Ramos (cell line): ENCODE measurements at regions not wholly inside any gene's neighbourhood (a gene's known extent, or its start where the extent isn't known, plus 50 kb on each side); places are given as distances from the start of the nearest gene placed in this dataset.
"Not testable (repeated sequence)": the region's sequence is repeated elsewhere in the genome, so short reads cannot be mapped to it uniquely, and the experiment has no call there.

Experiments used
- in situ Hi-C: fragments of 300-500 bp; cut with MboI; formaldehyde crosslinking; loops from one replicate; pipeline ENCODE4 v1.14.3; 2022; ENCODE audit warnings: low sequenced_read_pairs; ENCODE audit not compliant: unreplicated experiment

- in situ Hi-C loops: no loop called here
Observed at GRCh38 chr12:91897025-91897515, 248.6 kb downstream of the BTG1 start.

DNA sequence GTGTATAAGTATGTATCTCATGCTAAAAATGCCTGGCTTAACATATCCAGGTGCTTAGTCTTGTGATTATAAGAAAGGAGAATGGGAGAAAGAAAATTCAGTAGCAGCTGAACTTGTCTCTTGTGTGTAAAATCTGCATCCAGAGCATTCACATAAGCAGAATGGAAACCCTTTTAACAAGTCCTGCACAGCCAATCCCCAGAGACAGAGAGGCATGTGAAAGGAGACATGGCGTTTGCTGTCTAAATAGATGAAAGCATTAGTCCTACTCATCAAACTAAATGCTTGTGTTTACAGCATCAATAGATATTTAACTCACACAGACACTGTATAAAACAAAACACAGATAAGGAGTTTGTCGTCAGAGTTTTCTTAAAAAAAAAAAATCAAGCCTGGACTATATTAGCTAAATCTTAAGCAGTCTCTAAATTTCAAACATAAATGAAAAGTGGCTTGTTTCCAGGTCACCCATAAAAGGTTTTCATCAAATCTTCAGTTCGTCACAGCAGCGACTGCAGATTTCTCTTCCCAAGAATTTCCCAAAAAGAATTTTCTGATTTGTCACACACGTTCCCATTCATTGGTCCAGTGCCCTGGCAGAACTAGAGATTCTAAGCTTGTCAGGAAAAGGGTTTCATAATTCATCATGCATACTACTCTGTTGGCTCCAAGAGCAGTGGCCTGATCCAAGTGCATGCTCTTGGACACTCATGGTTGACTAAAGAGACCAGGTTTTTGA is 249.2 kb downstream of the BTG1 start:
- in situ Hi-C loops: no loop called here

DNA sequence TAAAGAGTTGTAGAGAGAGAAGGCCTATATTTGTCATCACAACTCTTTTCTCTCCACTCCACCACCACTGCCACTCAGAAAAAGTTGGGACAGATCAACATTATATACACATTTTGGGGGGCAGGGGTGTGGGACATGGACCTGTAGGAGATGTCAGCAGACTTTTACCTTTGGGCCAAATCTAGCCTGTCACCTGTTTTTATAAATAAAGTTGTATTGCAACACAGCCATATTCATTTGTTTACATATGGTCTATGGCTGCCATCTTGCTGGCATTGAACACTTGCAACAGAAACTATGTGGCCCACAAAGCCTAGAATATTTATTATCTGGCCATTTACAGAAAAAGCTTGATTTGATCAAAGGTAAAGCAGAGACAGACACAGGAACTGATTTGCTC is 250.7 kb downstream of the BTG1 start:
- in situ Hi-C loops: no loop called here

DNA sequence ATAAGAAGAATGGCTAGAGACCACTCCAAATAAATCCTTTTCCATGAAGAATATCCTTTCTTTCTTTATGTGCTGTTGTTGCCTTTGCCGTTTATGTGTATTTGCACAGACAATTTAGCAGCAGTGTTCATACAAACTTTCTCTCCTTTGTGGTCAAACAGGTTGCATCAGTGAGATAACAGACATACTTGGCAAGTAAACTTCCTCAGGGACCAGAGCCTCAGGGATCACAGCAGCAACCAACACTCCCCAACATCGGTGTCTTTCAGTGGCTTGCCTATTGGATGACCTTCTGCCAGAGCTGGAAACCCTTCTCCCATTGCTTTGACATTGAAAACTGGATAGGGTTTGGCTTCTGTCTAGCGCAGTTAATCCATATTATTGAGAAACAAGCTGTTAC is 252.2 kb downstream of the BTG1 start:
- in situ Hi-C loops: no loop called here

- in situ Hi-C loops: no loop called here
Observed at GRCh38 chr12:91892081-91892855, 253.4 kb downstream of the BTG1 start.

- in situ Hi-C loops: no loop called here
Observed at GRCh38 chr12:91890742-91891141, 254.9 kb downstream of the BTG1 start.

GRCh38 chr12:91889910-91890309 is 255.7 kb downstream of the BTG1 start:
- in situ Hi-C loops: no loop called here

DNA sequence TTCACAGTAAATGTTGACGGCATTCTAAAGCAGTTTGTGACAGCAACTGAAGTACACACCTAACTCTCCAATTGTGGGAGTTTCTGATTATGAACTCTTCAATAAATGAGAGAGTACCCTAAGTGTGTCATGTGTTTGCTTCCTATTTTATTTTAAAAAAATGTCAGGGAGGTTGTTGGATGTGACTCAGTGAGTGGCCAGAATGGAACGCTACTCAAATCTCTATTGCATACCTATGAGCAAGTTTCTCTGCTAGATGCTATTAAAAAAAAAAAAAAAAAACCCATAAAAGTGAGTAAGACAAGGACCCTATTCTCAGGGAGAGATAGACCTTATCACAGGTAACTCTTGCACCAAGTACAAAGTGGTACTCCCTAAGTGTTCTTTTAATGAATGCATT is 256.6 kb downstream of the BTG1 start:
- in situ Hi-C loops: no loop called here

- in situ Hi-C loops: no loop called here
Observed at GRCh38 chr12:91887957-91888356, 257.7 kb downstream of the BTG1 start.

DNA sequence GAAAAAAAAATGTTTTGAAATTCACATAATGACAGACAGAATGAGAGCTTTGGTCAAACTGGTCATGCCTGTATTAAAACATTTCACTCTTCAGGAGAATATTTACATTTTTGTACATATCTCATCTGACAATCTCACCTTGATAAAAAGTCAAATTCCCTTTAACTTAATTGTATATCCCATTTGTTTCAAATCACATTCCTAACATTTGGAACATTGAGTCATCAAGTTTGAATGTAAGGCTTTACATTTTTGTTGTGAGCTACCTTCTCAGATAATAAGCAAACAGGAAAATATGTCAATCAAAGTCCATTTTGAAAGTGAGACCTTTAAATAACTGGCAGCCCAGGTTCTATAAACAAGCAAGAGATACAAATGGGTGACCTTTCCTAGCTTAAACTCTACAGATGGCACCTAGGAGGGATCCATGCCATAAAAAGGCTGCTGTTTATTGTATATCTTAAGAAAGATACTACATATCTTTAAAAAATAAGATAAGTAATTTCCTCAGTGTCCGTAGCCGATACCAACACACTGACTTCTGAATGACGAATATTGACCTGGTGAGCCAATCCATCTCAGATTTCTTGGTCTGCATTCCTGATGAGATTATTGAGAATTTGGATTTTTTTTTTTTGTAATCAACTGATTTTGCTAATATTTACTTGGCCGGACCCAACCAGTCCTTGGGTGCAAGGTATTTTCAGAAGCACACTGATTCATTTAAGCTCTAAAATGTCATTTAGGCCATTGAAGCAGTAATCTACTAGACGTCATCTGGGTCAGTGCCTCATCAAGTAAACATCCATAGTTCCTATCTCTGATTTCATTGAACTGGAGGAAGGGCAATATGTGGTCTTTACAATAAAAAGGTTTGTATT is 259.6 kb downstream of the BTG1 start:
- in situ Hi-C loops: no loop called here

- in situ Hi-C loops: no loop called here
Observed at GRCh38 chr12:91884230-91884629, 261.4 kb downstream of the BTG1 start.

DNA sequence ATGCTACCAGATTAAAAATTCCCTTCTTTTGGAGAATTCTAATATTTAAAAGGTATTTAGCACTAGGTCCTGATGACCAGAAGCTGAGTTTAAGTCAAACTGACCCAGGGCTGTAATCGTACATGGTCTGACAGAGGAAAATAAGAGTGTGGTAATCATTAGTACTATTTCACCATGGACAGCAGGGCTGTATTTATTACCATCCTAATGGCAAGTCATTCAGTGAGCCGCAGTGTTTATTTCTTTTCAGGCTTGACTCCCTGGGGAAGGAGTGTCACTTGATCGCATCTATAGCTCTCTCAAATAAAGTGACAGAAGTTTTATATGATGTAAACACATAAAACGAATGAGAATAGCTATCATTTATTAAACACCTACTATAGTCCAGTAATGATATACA is 261.8 kb downstream of the BTG1 start:
- in situ Hi-C loops: no loop called here

- in situ Hi-C loops: no loop called here
Observed at GRCh38 chr12:91882910-91883309, 262.7 kb downstream of the BTG1 start.

DNA sequence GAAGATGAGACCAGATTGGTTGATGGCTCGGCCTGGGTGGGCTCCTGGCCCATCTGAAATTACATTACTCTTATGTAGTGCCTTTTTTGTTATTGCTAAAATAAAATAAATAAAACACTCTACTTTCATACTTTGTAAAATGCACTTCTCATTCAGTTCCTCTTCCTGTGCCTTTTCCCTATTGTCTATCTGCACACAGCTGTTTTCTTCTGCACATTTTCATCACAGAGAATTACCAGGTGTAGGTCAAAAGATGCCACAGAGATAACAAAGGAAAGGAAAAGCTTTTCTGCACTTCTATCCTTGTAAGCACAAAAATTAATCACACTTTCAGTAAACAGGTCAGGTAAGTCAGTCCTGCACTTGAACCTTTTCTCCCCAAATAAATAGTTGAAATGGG is 265.1 kb downstream of the BTG1 start:
- in situ Hi-C loops: no loop called here

- in situ Hi-C loops: no loop called here
Observed at GRCh38 chr12:91877456-91878235, 268.0 kb downstream of the BTG1 start.

GRCh38 chr12:91877022-91877421 is 268.6 kb downstream of the BTG1 start:
- in situ Hi-C loops: no loop called here

- in situ Hi-C loops: not testable (repeated sequence)
Observed at GRCh38 chr12:91875671-91876070, 270.0 kb downstream of the BTG1 start.

DNA sequence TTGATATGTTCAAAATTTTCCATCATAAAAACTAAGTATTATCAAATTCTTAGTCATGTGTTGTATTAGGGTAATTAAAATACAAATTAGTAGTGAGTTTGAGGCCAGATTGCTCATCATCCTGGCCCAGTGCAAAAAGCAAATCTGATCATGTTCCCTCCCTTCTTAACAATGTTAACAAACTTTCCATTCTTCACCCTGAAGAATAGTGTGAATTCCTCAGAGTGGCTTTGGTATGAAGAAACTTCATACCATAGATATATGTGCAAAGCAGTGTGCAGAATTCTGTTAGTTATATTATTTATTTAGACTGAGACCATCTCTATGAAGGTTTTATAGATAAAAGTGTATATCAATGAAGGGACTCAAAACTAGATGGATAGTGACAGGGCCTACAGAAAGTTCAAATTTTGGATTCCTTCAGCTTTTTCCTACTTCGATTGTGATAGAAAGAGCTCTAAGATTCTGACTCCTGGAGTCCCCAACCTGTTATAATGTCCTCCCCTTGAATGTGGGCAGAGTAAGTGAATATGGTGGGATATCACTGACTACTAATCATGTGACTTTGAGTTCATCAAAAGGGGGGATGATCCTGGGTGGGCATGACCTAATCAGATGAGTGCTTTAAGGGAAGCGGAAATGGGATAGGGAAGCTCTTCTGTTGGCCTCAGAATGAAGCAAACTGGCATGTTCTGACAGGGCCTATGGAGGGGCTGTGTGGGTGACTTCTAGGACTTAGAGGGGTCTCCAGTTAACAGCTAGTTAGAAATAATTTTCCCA is 271.4 kb downstream of the BTG1 start:
- in situ Hi-C loops: no loop called here

DNA sequence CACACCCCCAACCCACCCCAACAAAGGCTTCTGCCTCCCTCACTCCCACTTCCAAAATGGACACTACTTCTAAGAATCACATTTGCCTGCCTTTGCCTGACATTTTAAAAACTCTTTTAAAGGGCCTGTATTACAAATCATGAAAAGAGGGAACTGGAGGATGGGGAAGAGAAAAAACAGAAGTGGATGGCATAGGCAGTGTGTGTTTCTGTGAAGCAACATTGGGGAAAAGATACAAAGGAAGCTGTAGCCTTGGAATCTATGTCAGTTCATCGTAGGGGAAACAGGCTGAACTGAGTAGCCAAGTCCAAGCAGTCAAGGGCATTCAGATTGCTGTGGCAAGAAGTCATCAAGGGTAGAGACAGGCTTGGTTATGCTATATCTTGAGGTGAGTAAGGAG is 273.9 kb downstream of the BTG1 start:
- in situ Hi-C loops: no loop called here
